GM18508 (cell line): ENCODE measurements at regions not wholly inside any gene's neighbourhood (a gene's known extent, or its start where the extent isn't known, plus 50 kb on each side); places are given as distances from the start of the nearest gene placed in this dataset.

Source experiments
- ATAC-seq: cut with Tn5 transposase; IDR thresholded peaks from one replicate; pipeline ENCODE4 v1.9.1; 2021; ENCODE audit warnings: moderate number of reproducible peaks; ENCODE audit not compliant: insufficient read depth, unreplicated experiment

- no peak for ATAC-seq
Observed at GRCh38 chr18:27899893-27900292, 277.0 kb downstream of the CDH2 start.

DNA sequence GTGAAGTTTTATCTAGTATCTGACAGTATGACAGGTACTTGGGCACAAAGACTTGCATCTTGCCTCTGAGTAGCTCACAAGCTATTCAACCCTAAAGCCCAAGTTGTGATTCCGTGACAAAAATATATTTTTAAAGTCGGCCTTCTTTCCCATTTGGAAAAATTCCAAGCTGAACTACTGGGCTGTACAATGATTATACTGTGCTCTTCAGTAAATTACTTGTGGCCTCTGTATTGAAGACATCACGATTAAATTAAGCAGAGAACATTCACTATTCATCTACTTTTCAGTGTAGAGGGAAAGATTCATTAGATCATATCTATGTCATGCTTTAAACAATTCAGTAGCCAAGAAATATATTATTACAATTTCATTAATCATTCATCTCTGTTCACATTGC, 282.2 kb downstream of the CDH2 start:
- ATAC-seq = no peak

DNA sequence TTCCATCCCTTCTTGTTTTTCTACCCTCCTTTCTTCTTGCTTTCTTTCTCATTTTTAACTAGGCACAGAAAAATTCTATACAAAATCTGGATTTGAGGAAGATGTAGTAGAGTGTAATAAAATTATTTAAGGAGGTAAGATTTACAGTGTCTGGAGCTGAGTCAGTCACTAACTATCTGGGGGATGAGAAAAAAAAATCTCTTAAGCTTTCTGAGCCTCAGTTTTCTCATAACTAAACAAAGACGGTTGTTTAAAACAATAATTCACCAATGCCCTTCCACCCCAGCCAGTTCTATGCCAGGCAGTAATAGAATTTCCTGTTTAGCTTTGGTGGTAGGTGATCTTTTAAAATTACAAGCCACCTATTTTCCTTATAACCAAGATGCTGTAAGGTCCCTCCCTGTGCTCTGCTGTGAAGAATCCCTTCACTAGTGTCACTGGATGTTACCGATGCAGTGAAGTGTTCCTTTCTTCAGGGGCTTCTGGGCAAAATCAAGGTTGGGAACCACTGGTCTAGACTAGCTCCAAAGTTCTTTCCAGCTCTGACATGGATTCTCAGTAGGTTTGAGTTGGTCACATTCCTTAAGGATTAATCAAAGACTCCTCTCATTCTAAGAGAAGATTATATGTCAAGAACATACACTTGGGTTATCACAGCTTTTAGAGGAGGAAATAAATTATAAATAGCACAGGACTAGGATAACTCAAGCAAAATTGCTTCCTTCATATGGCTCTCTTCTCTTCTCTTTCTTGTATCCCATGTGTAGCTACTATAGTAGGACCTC, 289.0 kb downstream of the CDH2 start:
- no peak for ATAC-seq

- ATAC-seq = no peak
Observed at GRCh38 chr18:27887287-27887686, 289.6 kb downstream of the CDH2 start.

- ATAC-seq = no peak
Observed at GRCh38 chr18:27879540-27879939, 297.4 kb downstream of the CDH2 start.

GRCh38 chr18:27871726-27872125, 305.2 kb downstream of the CDH2 start:
- ATAC-seq = no peak

GRCh38 chr18:27869735-27870134, 307.2 kb downstream of the CDH2 start:
- no peak for ATAC-seq

GRCh38 chr18:27865431-27865830, 311.5 kb downstream of the CDH2 start:
- no peak for ATAC-seq

GRCh38 chr18:27863780-27864430, 313.0 kb downstream of the CDH2 start:
- no peak for ATAC-seq

DNA sequence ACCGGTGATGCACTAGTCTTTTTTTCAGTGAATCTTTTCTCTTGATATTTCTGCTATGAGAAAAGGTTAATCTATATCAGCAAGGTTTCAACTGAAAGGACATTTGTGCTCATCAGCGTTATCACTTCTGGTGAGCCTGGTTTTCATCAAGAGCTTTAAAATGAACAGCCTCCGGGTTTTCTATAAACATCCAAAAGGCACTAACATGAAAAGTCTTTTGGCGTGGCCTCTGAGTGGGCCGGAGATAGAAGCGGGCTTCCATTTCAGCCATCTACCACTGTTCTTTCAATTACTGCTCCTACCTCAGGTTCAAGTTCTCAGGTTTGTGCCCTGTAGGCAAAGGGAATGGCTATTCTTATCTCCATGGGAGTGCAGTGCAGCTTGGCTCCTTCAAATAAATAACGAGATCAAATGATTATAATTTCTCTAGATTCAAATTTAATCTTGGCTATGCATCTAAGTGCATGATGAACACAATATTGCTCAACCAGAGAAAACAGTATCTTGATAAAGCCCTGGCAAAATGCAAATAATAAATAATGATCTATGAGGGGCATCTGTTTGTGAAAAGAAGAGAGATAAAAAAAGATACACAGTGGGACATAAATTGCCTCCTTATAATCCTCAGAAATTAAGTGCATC, 314.8 kb downstream of the CDH2 start:
- no peak for ATAC-seq

DNA sequence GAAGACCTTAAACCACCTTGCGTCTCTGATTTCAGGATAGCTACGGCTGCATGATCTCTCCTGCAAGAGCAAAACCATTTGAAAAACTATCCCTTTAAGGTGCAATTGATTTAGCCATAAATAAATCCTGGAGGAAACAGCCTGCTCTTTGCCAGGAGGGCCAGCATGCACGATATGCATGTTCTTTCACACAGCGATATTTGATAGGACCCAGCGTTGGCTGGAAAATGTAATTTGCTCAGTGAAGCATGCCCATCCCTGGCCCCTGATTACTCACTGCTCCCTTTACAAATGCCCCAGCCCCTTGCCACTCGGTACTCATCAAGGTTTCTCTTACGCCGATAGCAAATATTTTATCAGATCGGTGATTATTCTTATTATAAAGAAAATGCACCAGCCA, 315.4 kb downstream of the CDH2 start:
- ATAC-seq = no peak

DNA sequence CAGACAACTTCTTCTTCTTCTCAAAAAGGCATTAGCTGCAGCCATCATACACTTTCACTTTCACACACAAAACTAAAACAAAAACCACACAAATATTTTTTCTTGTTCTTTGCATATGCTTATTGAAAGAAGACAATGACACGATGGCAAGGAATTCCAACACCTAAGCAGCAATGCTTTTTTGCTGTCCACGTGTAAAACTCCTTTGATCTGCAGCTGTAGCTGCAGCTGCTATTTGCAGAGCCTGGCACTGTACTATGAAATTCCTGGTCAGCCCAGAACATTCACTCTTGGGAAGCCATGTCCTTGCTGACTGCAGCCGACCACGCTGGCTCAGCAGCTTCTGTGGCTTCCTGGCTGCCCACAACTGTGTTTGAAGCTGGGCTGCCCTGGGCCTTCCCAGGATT, 316.2 kb downstream of the CDH2 start:
- no peak for ATAC-seq

GRCh38 chr18:27860011-27860410, 316.9 kb downstream of the CDH2 start:
- ATAC-seq = no peak

GRCh38 chr18:27856820-27857219, 320.1 kb downstream of the CDH2 start:
- no peak for ATAC-seq

GRCh38 chr18:27855486-27855885, 321.4 kb downstream of the CDH2 start:
- ATAC-seq = no peak

DNA sequence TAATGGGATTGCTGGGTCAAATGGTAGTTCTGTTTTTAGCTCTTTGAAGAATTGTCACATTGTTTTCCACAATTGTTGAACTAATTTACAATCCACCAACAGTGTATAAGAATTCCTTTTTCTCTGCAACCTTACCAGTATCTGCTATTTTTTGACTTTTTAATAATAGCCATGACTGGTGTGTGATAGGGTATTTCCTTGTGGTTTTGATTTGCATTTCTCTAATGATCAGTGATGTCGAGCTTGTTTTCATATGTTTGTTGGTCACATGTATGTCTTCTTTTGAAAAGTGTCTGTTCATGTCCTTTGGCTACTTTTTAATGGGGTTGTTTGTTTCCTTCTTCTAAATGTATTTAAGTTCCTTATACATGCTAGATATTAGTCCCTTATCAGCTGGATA, 322.3 kb downstream of the CDH2 start:
- ATAC-seq = no peak

- no peak for ATAC-seq
Observed at GRCh38 chr18:27848336-27848735, 328.6 kb downstream of the CDH2 start.

GRCh38 chr18:27847412-27847811, 329.5 kb downstream of the CDH2 start:
- ATAC-seq = no peak

DNA sequence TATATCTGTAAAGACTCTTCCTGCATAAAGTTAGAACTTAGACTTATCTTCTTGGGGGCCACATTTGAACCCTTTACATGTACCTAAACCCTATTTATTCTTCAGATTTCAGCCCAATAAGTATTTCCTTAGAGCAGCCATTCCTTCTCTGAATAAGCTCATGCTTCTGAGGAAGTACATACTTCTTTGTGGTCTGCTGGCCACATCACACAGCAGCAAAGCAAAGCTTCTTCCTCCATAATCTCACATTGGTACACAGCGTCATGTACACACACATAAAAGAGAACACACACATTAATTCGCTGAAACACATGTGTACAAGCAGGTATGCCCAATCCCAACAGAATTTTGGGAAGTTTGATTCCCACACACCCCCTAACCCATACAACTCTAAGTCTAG, 331.0 kb downstream of the CDH2 start:
- ATAC-seq = no peak

- no peak for ATAC-seq
Observed at GRCh38 chr18:27843783-27844777, 332.9 kb downstream of the CDH2 start.
